Activated CD4-positive, alpha-beta T cell treated with anti-CD3 and anti-CD28 coated beads, Interleukin-2, amount 10 ng/mL, durations not matched to agents 24 days and 14 days (primary cell): ENCODE measurements at regions not wholly inside any gene's neighbourhood (a gene's known extent, or its start where the extent isn't known, plus 50 kb on each side); places are given as distances from the start of the nearest gene placed in this dataset.

Experiments used
- DNase-seq: peaks from one replicate; pipeline ENCODE4 v3.0.0; 2022
- H3K27ac Mint-ChIP-seq: one replicate; pipeline ENCODE4 v1.8.0; 2022; ENCODE audit warnings: mild to moderate bottlenecking, mixed read lengths
- H3K27me3 Mint-ChIP-seq: one replicate; pipeline ENCODE4 v1.8.0; 2022; ENCODE audit warnings: mixed read lengths
- H3K36me3 Mint-ChIP-seq: one replicate; pipeline ENCODE4 v1.8.0; 2022; ENCODE audit warnings: low read depth, mild to moderate bottlenecking, mixed read lengths
- H3K4me1 Mint-ChIP-seq: one replicate; pipeline ENCODE4 v1.8.0; 2021; ENCODE audit warnings: mixed read lengths
- H3K4me3 Mint-ChIP-seq: one replicate; pipeline ENCODE4 v1.8.0; 2022; ENCODE audit warnings: mild to moderate bottlenecking, moderate library complexity, mixed read lengths
- H3K9me3 Mint-ChIP-seq: one replicate; pipeline ENCODE4 v1.8.0; 2021; ENCODE audit warnings: mixed read lengths
- intact Hi-C: fragments of 100-400 bp; cut with micrococcal nuclease; formaldehyde crosslinking; loops from one replicate; pipeline ENCODE4 v1.15.1; 2023

- Mint-ChIP-seq H3K36me3 (no peaks in the 10 kb centered on the region), H3K27me3 (peaks cover 2% of the 10 kb centered on the region), H3K9me3 (no peaks in the 10 kb centered on the region), H3K4me1 (no peaks in the 10 kb centered on the region), H3K4me3 (no peak overlapping the region), H3K27ac (no peak overlapping the region)
- no peak for DNase-seq
- intact Hi-C loops: no loop called here
Observed at GRCh38 chr11:11140510-11140909, 212.5 kb downstream of the CSNK2A3 start.

GRCh38 chr11:11137339-11137738 is 215.7 kb downstream of the CSNK2A3 start:
- H3K4me1 Mint-ChIP-seq: no peaks in the 10 kb centered on the region
- intact Hi-C loops: no loop called here
- no peaks in the 10 kb centered on the region for H3K36me3 Mint-ChIP-seq
- DNase-seq: no peak
- no peak overlapping the region for H3K4me3 Mint-ChIP-seq
- H3K27me3 Mint-ChIP-seq: peaks cover 9% of the 10 kb centered on the region
- H3K27ac Mint-ChIP-seq: no peak overlapping the region
- H3K9me3 Mint-ChIP-seq: no peaks in the 10 kb centered on the region

- intact Hi-C loops: no loop called here
- Mint-ChIP-seq H3K27ac (no peak overlapping the region), H3K4me3 (no peak overlapping the region), H3K4me1 (no peaks in the 10 kb centered on the region), H3K27me3 (peaks cover 13% of the 10 kb centered on the region), H3K36me3 (no peaks in the 10 kb centered on the region), H3K9me3 (no peaks in the 10 kb centered on the region)
- DNase-seq: no peak
Observed at GRCh38 chr11:11135820-11136476, 217.1 kb downstream of the CSNK2A3 start.

- Mint-ChIP-seq H3K27me3 (peaks cover 37% of the 10 kb centered on the region), H3K9me3 (peaks cover 4% of the 10 kb centered on the region), H3K4me1 (no peaks in the 10 kb centered on the region), H3K36me3 (no peaks in the 10 kb centered on the region), H3K27ac (no peak overlapping the region), H3K4me3 (no peak overlapping the region)
- intact Hi-C loops: no loop called here
- no peak for DNase-seq
Observed at GRCh38 chr11:11129118-11129517, 223.9 kb downstream of the CSNK2A3 start.

GRCh38 chr11:11125618-11126017 is 227.4 kb downstream of the CSNK2A3 start:
- Mint-ChIP-seq H3K27me3 (peaks cover 27% of the 10 kb centered on the region), H3K4me3 (no peak overlapping the region), H3K9me3 (peaks cover 4% of the 10 kb centered on the region), H3K27ac (no peak overlapping the region), H3K4me1 (no peaks in the 10 kb centered on the region), H3K36me3 (no peaks in the 10 kb centered on the region)
- intact Hi-C loops: no loop called here
- no peak for DNase-seq

- Mint-ChIP-seq H3K36me3 (no peaks in the 10 kb centered on the region), H3K4me1 (no peaks in the 10 kb centered on the region), H3K9me3 (no peaks in the 10 kb centered on the region), H3K27ac (no peak overlapping the region), H3K27me3 (peaks cover 18% of the 10 kb centered on the region), H3K4me3 (no peak overlapping the region)
- no peak for DNase-seq
- intact Hi-C loops: no loop called here
Observed at GRCh38 chr11:11122749-11123148, 230.3 kb downstream of the CSNK2A3 start.

- intact Hi-C loops: no loop called here
- Mint-ChIP-seq H3K4me1 (peaks cover 3% of the 10 kb centered on the region), H3K27ac (no peak overlapping the region), H3K27me3 (peaks cover 5% of the 10 kb centered on the region), H3K9me3 (peaks cover 4% of the 10 kb centered on the region), H3K36me3 (no peaks in the 10 kb centered on the region), H3K4me3 (no peak overlapping the region)
- no peak for DNase-seq
Observed at GRCh38 chr11:11119917-11120316, 233.1 kb downstream of the CSNK2A3 start.

- no peaks in the 10 kb centered on the region for H3K36me3 Mint-ChIP-seq
- peaks cover 3% of the 10 kb centered on the region for H3K4me1 Mint-ChIP-seq
- H3K27me3 Mint-ChIP-seq: peaks cover 5% of the 10 kb centered on the region
- intact Hi-C loops: no loop called here
- no peak for DNase-seq
- H3K9me3 Mint-ChIP-seq: peaks cover 4% of the 10 kb centered on the region
- H3K27ac Mint-ChIP-seq: no peak overlapping the region
- H3K4me3 Mint-ChIP-seq: no peak overlapping the region
Observed at GRCh38 chr11:11117730-11118129, 235.3 kb downstream of the CSNK2A3 start.

GRCh38 chr11:11115475-11115874 is 237.6 kb downstream of the CSNK2A3 start:
- intact Hi-C loops: no loop called here
- no peak for DNase-seq
- no peaks in the 10 kb centered on the region for H3K36me3 Mint-ChIP-seq
- peaks cover 10% of the 10 kb centered on the region for H3K27me3 Mint-ChIP-seq
- H3K27ac Mint-ChIP-seq: peak overlapping the region; percentile 5
- peaks cover 3% of the 10 kb centered on the region for H3K4me1 Mint-ChIP-seq
- peak overlapping the region; percentile 5 for H3K4me3 Mint-ChIP-seq
- peaks cover 4% of the 10 kb centered on the region for H3K9me3 Mint-ChIP-seq

- DNase-seq: no peak
- H3K4me3 Mint-ChIP-seq: no peak overlapping the region
- H3K36me3 Mint-ChIP-seq: no peaks in the 10 kb centered on the region
- intact Hi-C loops: no loop called here
- H3K27me3 Mint-ChIP-seq: peaks cover 9% of the 10 kb centered on the region
- H3K27ac Mint-ChIP-seq: no peak overlapping the region
- H3K4me1 Mint-ChIP-seq: peaks cover 3% of the 10 kb centered on the region
- peaks cover 4% of the 10 kb centered on the region for H3K9me3 Mint-ChIP-seq
Observed at GRCh38 chr11:11113626-11114025, 239.4 kb downstream of the CSNK2A3 start.

- no peak overlapping the region for H3K27ac Mint-ChIP-seq
- peaks cover 3% of the 10 kb centered on the region for H3K9me3 Mint-ChIP-seq
- H3K4me1 Mint-ChIP-seq: no peaks in the 10 kb centered on the region
- no peaks in the 10 kb centered on the region for H3K36me3 Mint-ChIP-seq
- no peak overlapping the region for H3K4me3 Mint-ChIP-seq
- peaks cover 20% of the 10 kb centered on the region for H3K27me3 Mint-ChIP-seq
- no peak for DNase-seq
- intact Hi-C loops: no loop called here
Observed at GRCh38 chr11:11108026-11108425, 245.0 kb downstream of the CSNK2A3 start.

- Mint-ChIP-seq H3K27ac (no peak overlapping the region), H3K36me3 (no peaks in the 10 kb centered on the region), H3K27me3 (peaks cover 20% of the 10 kb centered on the region), H3K9me3 (peaks cover 3% of the 10 kb centered on the region), H3K4me1 (no peaks in the 10 kb centered on the region), H3K4me3 (no peak overlapping the region)
- DNase-seq: no peak
- intact Hi-C loops: no loop called here
Observed at GRCh38 chr11:11107076-11107723, 245.8 kb downstream of the CSNK2A3 start.

- Mint-ChIP-seq H3K27ac (no peak overlapping the region), H3K9me3 (peaks cover 3% of the 10 kb centered on the region), H3K27me3 (peaks cover 16% of the 10 kb centered on the region), H3K4me3 (no peak overlapping the region), H3K36me3 (no peaks in the 10 kb centered on the region), H3K4me1 (no peaks in the 10 kb centered on the region)
- intact Hi-C loops: no loop called here
- no peak for DNase-seq
Observed at GRCh38 chr11:11105361-11105760, 247.5 kb upstream of the ZBED5 start.

GRCh38 chr11:11095831-11096723 is 238.2 kb upstream of the ZBED5 start:
- DNase-seq: no peak
- Mint-ChIP-seq H3K9me3 (peaks cover 9% of the 10 kb centered on the region), H3K36me3 (no peaks in the 10 kb centered on the region), H3K4me1 (no peaks in the 10 kb centered on the region), H3K27ac (no peak overlapping the region), H3K27me3 (peaks cover 11% of the 10 kb centered on the region), H3K4me3 (no peak overlapping the region)
- intact Hi-C loops: no loop called here
